HG03521 (cell line): ENCODE measurements at regions not wholly inside any gene's neighbourhood (a gene's known extent, or its start where the extent isn't known, plus 50 kb on each side); places are given as distances from the start of the nearest gene placed in this dataset.

Experiments
- ATAC-seq: cut with Tn5 transposase; IDR thresholded peaks from one replicate; pipeline ENCODE4 v1.9.1; 2021; ENCODE audit warnings: mild to moderate bottlenecking, moderate library complexity; ENCODE audit not compliant: unreplicated experiment

DNA sequence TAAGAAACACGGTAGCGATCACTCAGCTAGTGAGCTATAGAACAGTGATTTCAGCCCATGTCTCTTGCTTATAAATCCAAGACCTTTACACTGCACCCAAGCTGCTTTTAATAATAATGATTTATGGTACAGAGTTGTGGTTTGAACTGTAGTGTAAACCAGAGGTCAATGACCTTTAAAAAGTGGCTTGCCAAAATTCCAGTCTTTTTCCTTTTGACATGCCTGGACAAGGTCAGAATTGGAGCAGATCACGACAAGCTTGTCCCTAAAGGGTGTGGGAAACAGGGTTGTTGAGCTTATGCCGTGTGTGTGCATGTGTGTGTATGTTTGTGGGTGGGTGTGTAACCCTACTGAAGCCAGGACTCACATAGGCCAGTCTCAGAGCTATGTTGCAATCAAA, 225.3 kb upstream of the CLINT1 start:
- ATAC-seq: no peak

GRCh38 chr5:158082696-158083287, 223.8 kb upstream of the CLINT1 start:
- no peak for ATAC-seq

DNA sequence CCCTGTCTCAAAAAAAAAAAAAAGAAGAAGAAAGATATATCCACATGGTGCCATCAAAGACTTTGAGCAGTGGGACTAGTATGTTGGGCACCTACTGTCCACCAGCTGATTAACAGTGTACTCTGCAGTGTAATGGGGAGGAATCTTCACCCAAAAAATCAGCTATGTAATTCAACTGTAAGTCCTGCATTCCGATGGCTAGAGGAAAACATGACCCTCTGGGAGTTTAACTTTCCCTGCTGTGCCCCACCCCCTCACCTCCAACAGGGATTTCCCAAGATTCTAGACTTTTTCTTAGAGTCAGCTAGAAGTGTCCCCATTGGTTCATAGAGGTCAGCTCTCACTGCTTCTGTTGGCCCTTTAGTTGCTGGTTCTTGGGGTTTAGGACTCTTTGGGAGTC, 221.2 kb upstream of the CLINT1 start:
- no peak for ATAC-seq

DNA sequence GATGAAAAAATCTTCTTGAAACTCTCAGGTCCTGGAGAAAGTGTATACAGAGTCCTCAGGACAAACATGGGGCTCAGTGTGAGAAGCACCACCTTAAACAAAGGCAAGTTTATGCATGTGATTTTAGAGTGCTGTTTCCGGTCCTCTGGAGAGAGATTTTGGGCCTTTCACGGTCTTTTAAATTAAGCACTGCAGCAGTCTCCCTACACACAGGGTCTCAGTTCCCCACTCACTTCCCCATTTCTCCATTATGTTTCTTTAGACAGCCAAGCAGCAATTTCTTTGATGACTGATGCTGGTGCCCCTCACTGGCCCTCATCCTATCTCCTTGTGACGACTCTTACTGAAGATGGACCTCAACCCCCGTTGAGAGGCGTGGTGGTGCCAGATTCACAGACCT, 220.2 kb upstream of the CLINT1 start:
- ATAC-seq: no peak

- peak; percentile 75 for ATAC-seq
Measured at GRCh38 chr5:158074992-158075769, 216.2 kb upstream of the CLINT1 start.

DNA sequence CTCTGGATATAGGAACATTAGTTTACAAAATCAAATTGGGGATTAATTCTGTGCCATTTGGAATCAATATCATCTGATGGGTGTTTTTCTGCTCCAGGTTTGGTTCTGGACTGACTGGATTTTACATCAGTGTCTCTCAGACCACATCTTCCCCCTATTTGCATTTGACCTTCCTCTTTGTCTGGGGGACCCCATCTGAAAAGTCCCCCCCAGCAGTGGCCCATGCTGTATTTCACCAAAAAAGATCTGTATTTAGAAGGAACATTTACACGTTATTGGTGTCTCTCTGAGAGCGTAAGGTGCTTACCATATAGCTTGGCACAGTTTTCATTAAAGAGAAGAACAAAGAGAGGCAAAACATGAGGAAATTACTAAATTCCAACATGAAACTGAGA, 215.6 kb upstream of the CLINT1 start:
- no peak for ATAC-seq

DNA sequence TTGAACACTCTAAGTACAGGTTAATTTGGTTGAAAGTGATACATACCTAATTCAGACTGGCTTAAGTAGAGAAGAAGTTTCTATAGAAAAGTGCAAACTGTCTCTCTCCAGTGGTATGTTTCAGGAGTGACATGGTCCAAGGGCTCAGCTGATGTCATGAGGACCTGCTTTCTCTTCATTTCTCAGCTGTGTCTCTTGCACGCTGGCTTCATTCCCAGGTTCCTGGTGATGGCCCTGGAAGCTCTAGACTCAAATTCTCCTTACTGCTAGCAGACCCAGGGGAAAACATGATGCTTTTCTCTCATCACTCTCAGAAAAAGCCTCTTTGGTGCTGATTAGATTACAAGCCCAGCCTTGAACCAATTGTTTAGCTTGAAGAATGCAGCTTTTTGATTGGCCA, 211.9 kb upstream of the CLINT1 start:
- ATAC-seq: no peak

DNA sequence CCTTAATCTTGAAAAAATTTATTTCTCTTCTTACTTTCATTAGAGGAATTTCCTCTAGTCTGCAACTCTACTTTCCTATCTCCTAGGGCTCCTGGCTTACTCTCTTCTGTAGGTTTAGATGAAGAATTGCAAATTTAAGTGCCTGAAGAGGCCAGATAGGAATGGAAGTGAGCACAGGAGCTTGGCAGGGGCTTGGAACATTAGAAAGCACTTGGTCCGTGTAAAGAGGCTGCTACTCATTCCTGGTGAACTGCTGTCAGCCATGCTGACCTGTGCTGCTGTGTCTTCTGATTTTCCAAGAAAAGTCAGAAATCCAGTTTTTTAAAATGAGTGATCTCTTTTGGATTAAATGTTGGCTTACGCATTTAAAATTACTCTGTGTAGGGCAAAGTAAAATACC, 210.9 kb upstream of the CLINT1 start:
- ATAC-seq: no peak

DNA sequence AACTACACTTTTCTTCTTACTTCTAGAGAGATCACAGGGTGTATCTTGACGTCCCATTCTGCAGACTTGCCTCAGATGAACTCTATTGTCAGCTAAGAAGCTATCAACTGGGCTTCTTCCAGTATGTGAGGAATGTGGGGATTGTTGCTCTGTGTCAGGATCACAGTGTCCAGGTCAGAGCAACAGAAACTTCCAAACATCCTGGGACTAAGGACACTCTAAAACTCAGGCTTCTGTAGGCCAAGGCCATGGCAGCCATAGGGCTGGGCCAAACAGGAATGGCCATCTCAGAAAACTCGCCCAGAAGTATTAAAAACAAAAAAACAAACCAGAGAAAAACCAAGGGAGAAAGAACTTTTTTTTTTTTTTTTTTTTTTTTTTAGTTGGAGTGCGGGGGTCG, 210.0 kb upstream of the CLINT1 start:
- ATAC-seq: no peak

DNA sequence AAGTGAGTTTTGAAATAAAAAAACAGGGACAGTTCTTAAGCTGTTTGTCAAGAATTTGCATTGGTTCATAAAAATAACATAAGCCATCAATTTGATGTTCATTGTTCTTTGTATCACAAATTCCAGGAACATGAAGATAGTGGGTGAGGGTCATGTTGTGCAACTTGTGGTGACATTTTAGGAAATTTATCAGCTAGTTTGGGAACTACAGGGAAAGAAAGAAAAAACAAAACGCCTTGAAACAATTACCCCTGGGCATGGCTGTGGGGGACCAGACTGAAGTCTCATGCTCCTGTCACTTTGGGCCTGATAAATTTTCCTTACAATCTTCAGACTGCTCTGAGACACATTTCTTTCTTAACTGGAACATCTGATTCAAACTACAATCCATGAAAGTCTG, 207.1 kb upstream of the CLINT1 start:
- no peak for ATAC-seq

DNA sequence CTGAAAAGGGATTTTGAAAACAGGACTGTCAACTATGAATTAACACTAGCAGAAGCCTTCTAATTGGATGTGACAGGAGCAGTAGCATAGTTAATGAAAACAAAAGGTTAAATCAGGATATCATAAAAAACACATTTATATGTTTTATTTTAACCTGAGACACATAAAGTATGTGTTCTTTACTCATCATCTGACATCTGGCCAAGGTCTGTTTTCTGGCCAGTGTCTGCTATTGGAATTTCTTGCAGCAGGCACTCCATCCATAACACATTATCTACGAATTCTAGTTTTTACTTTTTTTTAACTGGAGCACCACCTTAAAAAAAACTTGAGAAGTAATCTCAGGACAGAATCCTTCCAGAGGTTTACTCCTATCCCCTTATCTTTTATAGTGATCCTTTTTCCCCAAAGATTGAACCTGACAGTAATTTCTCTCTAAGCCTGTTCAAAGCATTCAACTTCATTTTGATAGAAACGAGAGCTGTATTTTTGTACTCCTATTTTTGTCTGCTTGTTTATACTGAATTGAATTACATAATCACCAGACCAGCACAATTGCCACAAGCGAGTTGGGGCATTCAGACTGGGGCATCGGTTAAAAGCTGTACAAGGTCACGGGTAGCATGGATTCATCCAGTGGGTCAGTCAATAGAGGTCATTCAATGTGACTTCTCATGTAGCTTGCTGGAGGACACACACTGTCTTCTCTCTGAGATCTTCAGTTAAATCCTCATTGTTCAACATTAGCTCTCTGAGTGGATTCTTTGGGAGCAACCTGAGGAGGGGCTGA, 205.6 kb upstream of the CLINT1 start:
- no peak for ATAC-seq

DNA sequence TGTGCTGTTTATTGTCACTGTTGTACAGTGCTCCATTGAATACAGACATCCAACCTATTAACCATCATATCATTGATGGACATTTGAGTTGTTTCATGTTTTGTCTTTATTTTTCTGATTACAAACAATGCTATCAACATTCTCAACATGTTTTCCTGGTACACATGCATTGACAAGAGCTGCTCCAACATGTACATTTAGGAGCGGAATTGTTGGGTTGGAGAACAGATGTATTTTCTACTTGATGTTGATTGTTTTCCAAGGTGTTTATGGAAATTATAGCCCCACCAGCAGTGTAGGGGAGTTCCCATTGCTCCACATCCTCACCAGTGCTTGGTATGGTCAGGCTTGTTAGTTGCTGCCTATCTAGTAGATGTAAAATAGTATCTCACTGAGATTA, 204.1 kb upstream of the CLINT1 start:
- ATAC-seq: no peak

DNA sequence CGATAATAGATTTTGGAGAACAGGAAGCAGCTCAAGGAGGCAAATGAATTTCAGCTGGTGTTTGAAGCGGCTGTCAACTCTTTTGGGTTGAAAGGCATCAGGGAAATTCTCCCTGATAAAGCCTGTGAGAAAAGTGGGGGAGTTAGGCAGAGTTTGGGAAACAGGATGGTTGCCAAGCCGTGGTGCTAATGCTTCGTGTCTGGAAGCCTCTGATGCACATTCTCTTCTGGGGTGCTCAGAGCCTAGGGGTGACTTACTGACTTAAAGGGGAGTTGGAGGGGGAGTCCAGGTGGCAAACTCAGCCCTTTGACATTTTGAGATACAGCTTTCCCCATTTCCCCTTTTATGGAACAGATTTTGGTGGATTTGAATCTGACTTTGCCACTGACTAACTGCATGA, 202.5 kb upstream of the CLINT1 start:
- no peak for ATAC-seq

DNA sequence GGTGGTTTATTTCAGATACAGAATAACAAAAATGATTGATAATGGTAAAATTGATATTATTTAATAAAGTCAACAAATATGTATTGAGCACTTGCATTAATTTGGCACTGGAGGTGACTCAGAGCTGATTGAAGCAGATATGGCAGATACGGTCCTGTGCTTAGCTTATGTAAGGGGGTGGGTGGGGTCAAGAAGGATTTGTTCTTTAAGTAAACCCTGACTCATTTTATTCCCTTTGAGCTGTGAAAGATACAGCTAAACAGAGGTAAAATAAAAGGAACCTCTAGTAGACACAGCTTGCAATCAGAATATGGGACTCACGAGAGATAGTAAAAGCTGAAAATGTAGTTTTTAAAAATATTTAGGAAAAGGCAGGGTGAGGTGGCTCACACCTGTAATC, 201.3 kb upstream of the CLINT1 start:
- ATAC-seq: no peak

DNA sequence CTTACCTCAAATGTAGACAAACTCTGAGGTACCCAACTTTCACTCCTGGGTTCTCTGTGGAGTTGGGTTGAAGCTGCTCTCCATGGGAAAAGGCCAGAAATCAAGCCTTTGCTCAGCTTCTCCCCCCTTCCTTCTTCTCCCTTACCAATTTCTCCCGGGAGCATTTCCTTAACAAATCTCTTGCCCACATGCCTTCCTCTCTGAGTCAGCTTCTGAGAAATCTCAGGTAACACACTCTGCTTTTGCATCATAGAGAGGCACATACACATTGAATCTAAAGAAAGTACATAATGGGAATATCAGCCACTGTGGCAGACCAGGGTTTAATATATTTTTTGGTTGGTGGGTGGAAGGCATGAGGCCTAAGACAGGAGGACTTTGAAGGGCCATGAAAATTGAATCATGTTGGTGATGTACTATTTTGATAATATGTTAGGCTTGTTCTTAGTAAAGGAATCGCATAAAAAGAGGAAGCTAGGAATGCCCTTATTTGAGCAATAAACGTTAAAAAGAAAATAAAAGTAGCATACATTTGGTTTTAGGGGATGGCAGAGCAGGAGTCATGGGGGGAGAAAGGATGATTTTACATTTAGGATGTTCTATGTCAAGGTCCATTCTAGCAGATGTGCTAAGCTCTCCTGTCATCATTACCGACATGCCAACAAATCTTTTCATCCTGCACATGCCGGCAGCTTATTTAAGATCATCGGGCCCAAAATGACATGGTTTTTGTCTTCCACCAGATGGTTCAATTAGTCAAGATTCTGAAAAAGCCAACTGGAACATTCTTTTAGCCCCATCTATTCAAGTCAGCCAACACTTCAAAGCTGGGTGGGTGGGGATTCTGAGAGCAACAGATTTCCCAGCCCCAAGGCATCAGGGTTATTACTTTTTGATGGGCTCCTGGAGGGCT, 199.5 kb upstream of the CLINT1 start:
- no peak for ATAC-seq

DNA sequence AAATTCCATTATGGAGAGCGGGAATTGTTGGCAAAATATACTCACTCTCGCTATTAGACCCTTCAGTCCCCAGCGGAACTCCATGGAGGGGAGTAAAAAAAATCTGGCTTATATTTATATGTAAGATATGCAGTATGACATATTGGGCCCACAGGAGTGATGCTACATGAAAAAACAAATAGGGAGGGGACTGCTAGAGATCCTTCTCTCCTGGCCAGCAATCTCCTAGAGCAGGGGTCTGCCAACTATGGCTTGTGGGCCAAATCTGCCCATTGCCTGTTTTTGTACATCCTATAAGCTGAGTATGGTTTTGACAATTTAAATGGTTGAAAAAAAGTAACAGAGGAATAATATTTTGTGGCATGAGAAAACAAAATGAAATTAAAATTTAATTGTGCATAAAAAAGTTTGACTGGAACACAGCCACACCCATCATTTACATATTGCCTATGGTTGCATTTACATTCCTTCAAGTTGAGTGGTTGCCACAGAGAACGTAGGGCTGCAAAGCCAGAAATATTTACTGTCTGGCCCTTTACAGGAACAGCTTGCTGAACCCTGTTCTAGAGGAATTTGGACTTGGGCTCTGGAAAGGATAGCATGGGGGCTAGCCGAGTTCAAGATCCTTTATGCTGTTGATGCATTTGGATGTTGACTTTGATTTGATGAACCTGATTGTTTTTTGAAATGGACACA, 197.3 kb upstream of the CLINT1 start:
- no peak for ATAC-seq

DNA sequence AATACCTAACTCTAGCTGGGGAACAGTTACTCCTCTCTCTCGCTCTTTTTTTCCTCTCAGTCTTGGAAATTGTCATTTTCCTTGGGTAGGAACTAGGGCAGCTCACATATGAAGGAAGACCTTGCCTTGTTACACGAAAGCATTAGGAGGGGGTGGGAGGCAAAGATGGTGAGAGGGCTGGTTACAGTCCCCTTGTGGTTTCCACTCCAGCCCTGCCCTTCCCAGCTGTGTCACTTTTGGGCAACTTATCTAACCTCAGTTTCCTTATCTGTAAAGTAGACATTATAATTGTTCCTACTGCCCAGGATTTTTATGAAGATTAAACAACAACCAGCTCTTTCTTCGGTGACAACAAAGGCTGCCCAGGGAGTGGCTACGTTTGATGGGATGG, 196.2 kb upstream of the CLINT1 start:
- ATAC-seq: no peak

DNA sequence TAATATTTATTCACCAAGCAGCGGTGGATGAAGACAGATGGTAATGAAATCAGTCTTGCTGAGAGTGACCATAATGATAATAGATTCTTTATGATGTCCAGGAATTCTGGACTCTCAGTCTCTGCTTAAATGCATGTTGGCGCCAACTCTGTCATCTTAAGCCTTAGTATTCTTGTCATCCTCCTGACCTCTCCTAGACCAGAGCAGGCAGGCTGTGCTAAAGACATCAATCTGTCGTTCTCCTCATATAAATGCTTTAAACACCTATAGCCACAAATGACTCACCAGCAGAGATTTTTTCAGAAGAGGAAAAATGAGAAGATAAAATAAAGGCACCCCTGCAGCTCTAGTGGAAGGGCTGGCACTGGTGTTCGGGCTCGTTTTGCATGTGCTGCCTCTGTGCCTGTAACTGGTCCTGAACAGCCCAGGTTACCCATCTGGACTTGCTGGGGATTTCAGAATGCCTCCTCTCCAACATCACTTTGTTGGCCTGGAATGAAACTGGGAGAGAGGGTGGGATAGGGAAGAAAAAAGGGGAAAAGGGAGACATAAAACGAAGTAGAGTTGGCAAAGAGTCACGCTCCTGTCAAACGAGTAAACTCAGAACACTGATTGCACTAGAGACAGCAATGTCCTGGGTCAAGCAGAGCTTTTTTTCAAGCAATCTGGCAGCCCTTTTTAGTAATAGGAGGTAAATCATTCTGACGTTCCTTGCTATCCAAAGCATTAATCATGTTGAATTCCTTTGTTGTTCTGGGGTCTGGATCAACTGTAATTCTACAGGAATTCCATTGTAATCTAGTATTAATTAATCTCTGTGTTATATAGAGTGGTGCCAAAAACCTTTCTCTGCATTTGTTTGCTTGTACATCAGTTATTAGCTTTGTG, 195.5 kb upstream of the CLINT1 start:
- no peak for ATAC-seq

DNA sequence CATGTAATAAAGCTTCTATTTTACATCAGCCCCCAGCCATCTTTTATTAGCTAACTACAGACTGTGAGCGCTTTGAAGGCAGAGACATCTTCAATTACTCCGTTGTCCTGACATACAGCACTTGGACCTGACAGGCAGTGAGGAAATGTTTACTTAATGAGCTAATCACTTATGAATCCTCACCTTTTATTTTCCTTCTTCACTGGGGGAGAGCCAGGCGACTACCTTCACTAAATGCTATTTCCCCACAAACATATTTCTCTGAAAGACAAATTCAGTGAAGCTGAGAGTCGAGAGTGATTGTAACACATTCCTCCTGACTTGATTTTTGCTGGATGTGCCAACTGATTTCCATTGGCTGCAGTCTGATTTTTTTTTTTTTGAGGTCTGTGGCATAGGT, 192.1 kb upstream of the CLINT1 start:
- no peak for ATAC-seq

DNA sequence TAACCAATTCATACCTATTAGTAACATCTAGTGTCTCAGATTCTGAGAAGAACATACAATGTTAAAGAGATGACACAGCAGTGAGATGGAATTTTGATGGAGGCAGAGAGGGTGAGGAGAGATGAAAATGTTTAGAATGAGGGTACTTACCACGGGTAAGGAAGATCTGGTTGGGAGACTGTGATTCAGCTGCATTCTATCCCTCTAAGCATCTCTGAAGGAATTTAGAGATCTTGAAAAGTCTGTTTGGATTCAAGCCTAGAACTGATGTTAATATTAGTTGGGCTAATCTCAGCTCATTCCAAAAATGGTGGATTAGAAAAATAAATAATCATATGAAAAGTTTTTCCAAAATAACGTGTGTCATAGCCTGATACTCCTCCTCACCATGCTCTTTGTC, 191.5 kb upstream of the CLINT1 start:
- ATAC-seq: no peak
